NCI-H2081 treated with DMSO at 0.1 percent for 48 hours (cell line): ENCODE measurements at regions not wholly inside any gene's neighbourhood (a gene's known extent, or its start where the extent isn't known, plus 50 kb on each side); places are given as distances from the start of the nearest gene placed in this dataset.

Source experiments
- DNase-seq: peaks from one replicate; lab custom pipeline; 2025; lab: John Stamatoyannopoulos, UW

GRCh38 chr5:4068171-4068570 is 472.5 kb downstream of the IRX1 start:
- no peak for DNase-seq

GRCh38 chr5:4078544-4078943 is 482.9 kb downstream of the IRX1 start:
- no peak for DNase-seq

GRCh38 chr5:4079831-4080230 is 484.2 kb downstream of the IRX1 start:
- DNase-seq: no peak

- no peak for DNase-seq
These were observed 484.7 kb downstream of the IRX1 start for GRCh38 chr5:4080370-4080769.

GRCh38 chr5:4081059-4081458 is 485.4 kb downstream of the IRX1 start:
- DNase-seq: no peak

GRCh38 chr5:4081466-4081865 is 485.8 kb downstream of the IRX1 start:
- DNase-seq: no peak

GRCh38 chr5:4082966-4083564 is 487.4 kb downstream of the IRX1 start:
- DNase-seq: no peak

GRCh38 chr5:4083591-4084337 is 488.1 kb downstream of the IRX1 start:
- no peak for DNase-seq

- no peak for DNase-seq
These were observed 490.4 kb downstream of the IRX1 start for GRCh38 chr5:4086081-4086480.

- no peak for DNase-seq
These were observed 491.5 kb downstream of the IRX1 start for GRCh38 chr5:4087110-4087509.

GRCh38 chr5:4089087-4089486 is 493.5 kb downstream of the IRX1 start:
- DNase-seq: no peak

- DNase-seq: no peak
These were observed 497.6 kb downstream of the IRX1 start for GRCh38 chr5:4093236-4093635.

GRCh38 chr5:4093970-4094369 is 498.3 kb downstream of the IRX1 start:
- no peak for DNase-seq

GRCh38 chr5:4095918-4096630 is 500.4 kb downstream of the IRX1 start:
- no peak for DNase-seq

GRCh38 chr5:4097199-4097598 is 501.6 kb downstream of the IRX1 start:
- DNase-seq: no peak

- DNase-seq: no peak
These were observed 502.6 kb downstream of the IRX1 start for GRCh38 chr5:4098226-4098625.

GRCh38 chr5:4099386-4099785 is 503.8 kb downstream of the IRX1 start:
- no peak for DNase-seq

- no peak for DNase-seq
These were observed 505.1 kb downstream of the IRX1 start for GRCh38 chr5:4100739-4101138.

GRCh38 chr5:4101189-4101588 is 505.6 kb downstream of the IRX1 start:
- DNase-seq: no peak

GRCh38 chr5:4104831-4105597 is 509.4 kb downstream of the IRX1 start:
- DNase-seq: no peak

GRCh38 chr5:4108690-4109089 is 513.1 kb downstream of the IRX1 start:
- no peak for DNase-seq

GRCh38 chr5:4113426-4113825 is 517.8 kb downstream of the IRX1 start:
- no peak for DNase-seq

- DNase-seq: no peak
These were observed 518.3 kb downstream of the IRX1 start for GRCh38 chr5:4113905-4114304.
